Prostate gland (tissue), 2 donors: ENCODE measurements at regions not wholly inside any gene's neighbourhood (a gene's known extent, or its start where the extent isn't known, plus 50 kb on each side); places are given as distances from the start of the nearest gene placed in this dataset.

Source experiments
- CTCF ChIP-seq, 4 experiments: fragments of 200-600 bp in 2 of 4; fragments of 450-650 bp in 2 of 4; sonication (generic) in 2 of 4; IDR thresholded peaks; 1 replicate in 3 of 4; 2 replicates in 1 of 4; pipeline ENCODE4 v1.5.1; 2016 to 2019; ENCODE audit warnings: antibody characterized with exemption in 4 of 4, mild to moderate bottlenecking in 2 of 4, moderate library complexity in 2 of 4
- POLR2A ChIP-seq: fragments of 450-650 bp; IDR thresholded peaks from one replicate; pipeline ENCODE4 v1.6.1; 2016; ENCODE audit warnings: antibody characterized with exemption, mild to moderate bottlenecking

- TF ChIP-seq POLR2A (no peak), CTCF (IDR thresholded peaks at IDR 0.05) (no peak)
Observed at GRCh38 chr5:25669645-25670401, 1025.0 kb upstream of the CDH10 start.
